HFFc6 (cell line): ENCODE measurements at regions not wholly inside any gene's neighbourhood (a gene's known extent, or its start where the extent isn't known, plus 50 kb on each side); places are given as distances from the start of the nearest gene placed in this dataset.

Experiments used
- DNase-seq: peaks from one replicate; pipeline ENCODE4 v3.0.0-alpha.2; 2018
- H3K27ac Mint-ChIP-seq: 2 replicates; pipeline ENCODE4 v1.8.0; 2020; ENCODE audit warnings: mild to moderate bottlenecking, mixed read lengths
- H3K27me3 Mint-ChIP-seq: 2 replicates; pipeline ENCODE4 v1.8.0; 2021; ENCODE audit warnings: mild to moderate bottlenecking, moderate library complexity, mixed read lengths; ENCODE audit not compliant: insufficient read depth
- H3K36me3 Mint-ChIP-seq: 2 replicates; pipeline ENCODE4 v1.8.0; 2021; ENCODE audit warnings: low read depth, mixed read lengths
- H3K4me1 Mint-ChIP-seq: 2 replicates; pipeline ENCODE4 v1.8.0; 2020; ENCODE audit warnings: low read depth, mixed read lengths
- H3K4me3 Mint-ChIP-seq: 2 replicates; pipeline ENCODE4 v1.8.0; 2020; ENCODE audit warnings: mild to moderate bottlenecking, moderate library complexity, mixed read lengths
- H3K9me3 Mint-ChIP-seq: 2 replicates; pipeline ENCODE4 v1.8.0; 2020; ENCODE audit warnings: mild to moderate bottlenecking, mixed read lengths
- TF ChIP-seq, protein P1 (sequence below): fragments of 200-600 bp; sonication (generic); IDR thresholded peaks from 2 replicates; pipeline ENCODE4 v1.5.0; 2021; ENCODE audit warnings: antibody characterized with exemption, mild to moderate bottlenecking

DNA sequence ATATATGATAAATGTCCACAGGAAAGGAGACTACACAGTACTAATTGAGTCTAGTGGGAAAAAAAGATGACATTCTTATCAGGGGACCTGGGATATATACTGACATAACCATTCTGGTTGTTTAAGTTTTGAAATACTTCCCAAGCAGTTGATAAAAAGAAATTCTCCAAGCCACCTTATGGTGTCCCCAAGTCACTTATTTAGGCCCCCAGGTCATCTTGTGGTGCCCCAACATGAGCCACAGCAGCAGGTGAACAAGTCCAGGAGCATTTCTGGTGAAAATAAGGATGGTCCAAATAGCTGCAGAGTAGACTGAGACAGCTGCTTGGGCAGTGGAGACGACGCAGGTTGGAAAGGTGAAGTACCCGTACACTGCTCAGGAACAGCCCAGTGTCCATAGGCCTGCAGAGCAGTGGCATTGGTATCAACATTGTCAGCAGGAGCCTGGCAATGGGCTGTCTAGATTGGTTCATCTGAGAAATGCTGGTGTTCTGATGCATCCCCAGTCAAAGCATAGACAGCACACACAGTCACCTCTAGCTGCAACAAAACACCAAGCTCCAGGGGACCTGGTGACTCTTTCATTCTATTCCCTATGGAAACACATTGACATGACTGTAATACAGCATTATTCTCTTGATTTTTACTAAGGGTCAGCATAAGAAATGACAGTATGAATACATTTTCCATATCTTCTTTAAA, 430.6 kb downstream of the NR2F1-AS1 start:
- peak; percentile 11 for DNase-seq
- Mint-ChIP-seq H3K27me3 (peaks cover 1% of the 10 kb centered on the region; the same call in 1 of the 2 replicates), H3K4me3 (peak overlapping the region; percentile 46), H3K27ac (peak overlapping the region; percentile 56), H3K36me3 (peaks cover 2% of the 10 kb centered on the region), H3K4me1 (peaks cover 51% of the 10 kb centered on the region), H3K9me3 (peaks cover 1% of the 10 kb centered on the region; the same call in 1 of the 2 replicates)
- TF ChIP-seq, protein P1, sequence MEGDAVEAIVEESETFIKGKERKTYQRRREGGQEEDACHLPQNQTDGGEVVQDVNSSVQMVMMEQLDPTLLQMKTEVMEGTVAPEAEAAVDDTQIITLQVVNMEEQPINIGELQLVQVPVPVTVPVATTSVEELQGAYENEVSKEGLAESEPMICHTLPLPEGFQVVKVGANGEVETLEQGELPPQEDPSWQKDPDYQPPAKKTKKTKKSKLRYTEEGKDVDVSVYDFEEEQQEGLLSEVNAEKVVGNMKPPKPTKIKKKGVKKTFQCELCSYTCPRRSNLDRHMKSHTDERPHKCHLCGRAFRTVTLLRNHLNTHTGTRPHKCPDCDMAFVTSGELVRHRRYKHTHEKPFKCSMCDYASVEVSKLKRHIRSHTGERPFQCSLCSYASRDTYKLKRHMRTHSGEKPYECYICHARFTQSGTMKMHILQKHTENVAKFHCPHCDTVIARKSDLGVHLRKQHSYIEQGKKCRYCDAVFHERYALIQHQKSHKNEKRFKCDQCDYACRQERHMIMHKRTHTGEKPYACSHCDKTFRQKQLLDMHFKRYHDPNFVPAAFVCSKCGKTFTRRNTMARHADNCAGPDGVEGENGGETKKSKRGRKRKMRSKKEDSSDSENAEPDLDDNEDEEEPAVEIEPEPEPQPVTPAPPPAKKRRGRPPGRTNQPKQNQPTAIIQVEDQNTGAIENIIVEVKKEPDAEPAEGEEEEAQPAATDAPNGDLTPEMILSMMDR: no peak

DNA sequence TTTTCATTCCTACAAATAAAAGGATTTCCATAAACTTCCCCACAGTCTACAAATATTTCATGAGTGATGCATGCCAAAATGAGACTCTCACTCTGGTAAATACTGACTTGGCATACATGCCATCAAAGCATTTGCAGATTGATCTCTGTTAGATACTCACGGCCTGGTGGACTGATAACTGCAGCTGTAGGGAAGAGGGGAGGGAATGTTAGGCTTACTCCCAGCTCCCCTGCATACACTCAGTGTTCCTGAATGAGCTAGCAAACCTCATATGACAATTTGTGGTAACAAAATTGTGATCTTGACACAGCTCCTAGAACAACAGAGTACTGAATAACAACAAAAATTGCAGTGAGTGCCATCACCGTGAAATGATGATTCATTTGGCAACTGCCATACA, 435.3 kb downstream of the NR2F1-AS1 start:
- Mint-ChIP-seq H3K4me3 (no peak overlapping the region), H3K36me3 (peaks cover 8% of the 10 kb centered on the region), H3K4me1 (peaks cover 27% of the 10 kb centered on the region), H3K9me3 (peaks cover 5% of the 10 kb centered on the region; the same call in 1 of the 2 replicates), H3K27me3 (no peaks in the 10 kb centered on the region), H3K27ac (no peak overlapping the region)
- TF ChIP-seq, protein P1: no peak
- DNase-seq: no peak

GRCh38 chr5:93145019-93145418, 436.0 kb downstream of the NR2F1-AS1 start:
- Mint-ChIP-seq H3K9me3 (peaks cover 5% of the 10 kb centered on the region; the same call in 1 of the 2 replicates), H3K27me3 (no peaks in the 10 kb centered on the region), H3K27ac (no peak overlapping the region), H3K4me3 (no peak overlapping the region), H3K36me3 (peaks cover 8% of the 10 kb centered on the region), H3K4me1 (peaks cover 20% of the 10 kb centered on the region)
- no peak for DNase-seq
- TF ChIP-seq, protein P1: no peak

DNA sequence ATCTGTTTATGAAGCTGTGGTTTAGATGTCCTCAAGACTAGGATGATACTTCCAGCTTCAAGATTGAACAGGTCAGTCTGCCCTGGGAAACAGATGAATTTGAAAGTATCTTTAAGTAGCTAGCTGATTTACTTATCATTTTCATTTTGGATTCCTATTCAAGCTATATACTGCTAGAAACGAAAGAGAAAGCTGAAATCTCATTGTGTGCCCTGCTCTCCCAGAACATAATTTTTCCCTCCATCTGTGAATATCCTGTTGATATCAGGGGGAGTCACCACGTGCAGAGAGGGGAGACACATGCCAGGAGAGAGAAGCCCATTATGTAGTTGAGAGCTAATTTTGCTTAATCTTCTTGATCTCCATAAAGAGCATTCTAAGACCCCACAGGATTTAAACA, 439.1 kb downstream of the NR2F1-AS1 start:
- no peak overlapping the region for H3K4me3 Mint-ChIP-seq
- no peaks in the 10 kb centered on the region for H3K27me3 Mint-ChIP-seq
- peaks cover 14% of the 10 kb centered on the region for H3K36me3 Mint-ChIP-seq
- peaks cover 5% of the 10 kb centered on the region for H3K9me3 Mint-ChIP-seq
- peaks cover 18% of the 10 kb centered on the region for H3K4me1 Mint-ChIP-seq
- TF ChIP-seq, protein P1: no peak
- H3K27ac Mint-ChIP-seq: no peak overlapping the region
- DNase-seq: no peak

- no peak overlapping the region for H3K27ac Mint-ChIP-seq
- no peaks in the 10 kb centered on the region for H3K36me3 Mint-ChIP-seq
- H3K27me3 Mint-ChIP-seq: no peaks in the 10 kb centered on the region
- H3K9me3 Mint-ChIP-seq: no peaks in the 10 kb centered on the region
- TF ChIP-seq, protein P1: no peak
- peaks cover 22% of the 10 kb centered on the region for H3K4me1 Mint-ChIP-seq
- no peak overlapping the region for H3K4me3 Mint-ChIP-seq
- DNase-seq: no peak
Measured at GRCh38 chr5:93130624-93131490, 450.2 kb downstream of the NR2F1-AS1 start.
